Cardiac muscle cell (in vitro differentiated cells and primary cell): ENCODE measurements at regions not wholly inside any gene's neighbourhood (a gene's known extent, or its start where the extent isn't known, plus 50 kb on each side); places are given as distances from the start of the nearest gene placed in this dataset.
"Not testable (repeated sequence)": the region's sequence is repeated elsewhere in the genome, so short reads cannot be mapped to it uniquely, and the experiment has no call there.

Experiments
- DNase-seq, 2 donors: peaks; one replicate each; pipeline versions ENCODE4 v3.0.0 to v3.0.0-alpha.2; 2010 to 2017; ENCODE audit warnings: low read depth in 1 of 2, low spot score in 1 of 2
- H3K27ac ChIP-seq: fragments of 200-600 bp; sonication (generic); 2 replicates; pipeline ENCODE4 v1.5.1; 2016
- H3K27me3 ChIP-seq: fragments of 200-600 bp; sonication (generic); 2 replicates; pipeline ENCODE4 v1.6.0; 2016; ENCODE audit warnings: control low read depth
- H3K36me3 ChIP-seq: fragments of 200-600 bp; sonication (generic); 2 replicates; pipeline ENCODE4 v1.5.1; 2016; ENCODE audit warnings: control low read depth
- H3K4me1 ChIP-seq: fragments of 200-600 bp; sonication (generic); 2 replicates; pipeline ENCODE4 v1.8.1; 2017; ENCODE audit warnings: low read depth, mild to moderate bottlenecking, mixed run types
- H3K4me3 ChIP-seq: fragments of 200-600 bp; sonication (generic); 2 replicates; pipeline ENCODE4 v1.5.1; 2016; ENCODE audit warnings: mild to moderate bottlenecking
- H3K9me3 ChIP-seq: fragments of 200-600 bp; sonication (generic); 2 replicates; pipeline ENCODE4 v1.5.1; 2017; ENCODE audit warnings: low read depth, mild to moderate bottlenecking, control low read depth
- TF ChIP-seq, protein P1 (sequence below): IDR thresholded peaks from 2 replicates; pipeline ENCODE4 v1.5.1; 2012; ENCODE audit warnings: low read depth, mild to moderate bottlenecking, low read length

DNA sequence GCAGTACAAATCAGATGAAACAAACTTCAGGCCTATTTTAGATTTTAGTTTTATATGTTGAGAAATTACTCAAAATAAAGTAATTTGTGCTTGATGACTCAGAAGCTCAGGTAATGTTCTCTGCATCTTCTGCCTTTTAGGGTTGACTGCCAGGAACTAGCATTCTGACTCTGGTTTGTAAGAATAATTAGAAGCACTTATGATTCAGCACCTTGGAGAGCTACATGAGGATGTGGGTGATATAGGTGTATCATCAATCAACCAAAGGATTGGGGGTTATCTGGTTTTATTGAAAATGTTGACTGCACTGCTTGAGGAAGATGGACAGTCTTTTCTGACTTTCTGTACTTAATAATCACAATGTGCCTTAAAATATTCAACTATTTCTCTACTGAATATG, 118.7 kb upstream of the SGCD start:
- TF ChIP-seq, protein P1, sequence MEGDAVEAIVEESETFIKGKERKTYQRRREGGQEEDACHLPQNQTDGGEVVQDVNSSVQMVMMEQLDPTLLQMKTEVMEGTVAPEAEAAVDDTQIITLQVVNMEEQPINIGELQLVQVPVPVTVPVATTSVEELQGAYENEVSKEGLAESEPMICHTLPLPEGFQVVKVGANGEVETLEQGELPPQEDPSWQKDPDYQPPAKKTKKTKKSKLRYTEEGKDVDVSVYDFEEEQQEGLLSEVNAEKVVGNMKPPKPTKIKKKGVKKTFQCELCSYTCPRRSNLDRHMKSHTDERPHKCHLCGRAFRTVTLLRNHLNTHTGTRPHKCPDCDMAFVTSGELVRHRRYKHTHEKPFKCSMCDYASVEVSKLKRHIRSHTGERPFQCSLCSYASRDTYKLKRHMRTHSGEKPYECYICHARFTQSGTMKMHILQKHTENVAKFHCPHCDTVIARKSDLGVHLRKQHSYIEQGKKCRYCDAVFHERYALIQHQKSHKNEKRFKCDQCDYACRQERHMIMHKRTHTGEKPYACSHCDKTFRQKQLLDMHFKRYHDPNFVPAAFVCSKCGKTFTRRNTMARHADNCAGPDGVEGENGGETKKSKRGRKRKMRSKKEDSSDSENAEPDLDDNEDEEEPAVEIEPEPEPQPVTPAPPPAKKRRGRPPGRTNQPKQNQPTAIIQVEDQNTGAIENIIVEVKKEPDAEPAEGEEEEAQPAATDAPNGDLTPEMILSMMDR: no peak
- no peak overlapping the region for H3K27ac ChIP-seq
- no peaks in the 10 kb centered on the region for H3K9me3 ChIP-seq
- H3K27me3 ChIP-seq: no peaks in the 10 kb centered on the region
- DNase-seq: peak; percentile 4 to 78
- H3K4me3 ChIP-seq: no peak overlapping the region
- no peaks in the 10 kb centered on the region for H3K36me3 ChIP-seq
- H3K4me1 ChIP-seq: no peaks in the 10 kb centered on the region

DNA sequence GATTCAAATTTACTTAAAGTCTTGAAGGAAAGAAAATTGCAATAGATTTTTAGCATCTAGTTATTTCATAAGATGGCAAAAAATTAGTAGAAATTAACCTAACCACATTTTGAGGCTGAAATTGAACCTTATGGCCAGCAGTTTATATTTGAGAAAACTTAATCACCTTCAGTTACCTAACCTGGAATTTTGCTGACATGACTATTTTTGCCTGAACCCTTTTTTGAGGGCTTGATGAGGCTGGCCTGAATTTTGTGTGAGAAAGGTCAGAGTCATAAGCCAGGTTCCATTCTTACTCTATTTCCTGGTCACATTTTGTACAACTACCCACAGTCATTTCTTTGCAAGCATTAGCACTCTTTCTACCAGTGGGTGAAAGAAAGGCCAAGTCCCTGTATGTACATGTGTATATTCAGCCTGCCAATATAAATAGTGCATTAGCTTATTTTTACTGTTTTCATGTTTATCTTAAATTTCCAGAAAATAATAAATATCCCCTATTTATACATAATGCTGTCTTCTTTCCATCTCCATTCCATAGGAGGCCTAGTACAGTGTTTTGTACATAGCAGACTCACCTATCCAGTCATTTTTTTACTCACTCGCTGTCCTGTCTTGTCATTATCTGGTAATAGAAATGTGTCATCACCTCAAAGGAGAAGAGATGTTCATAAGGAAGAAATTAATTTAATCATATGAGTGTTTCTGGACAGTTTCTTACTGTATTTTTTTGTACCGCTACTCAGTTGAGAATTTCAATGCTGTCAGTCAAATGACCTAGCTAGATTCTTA, 108.4 kb upstream of the SGCD start:
- TF ChIP-seq, protein P1: no peak
- DNase-seq: no peak
- no peaks in the 10 kb centered on the region for H3K27me3 ChIP-seq
- no peak overlapping the region for H3K27ac ChIP-seq
- H3K36me3 ChIP-seq: no peaks in the 10 kb centered on the region
- H3K9me3 ChIP-seq: no peaks in the 10 kb centered on the region
- no peak overlapping the region for H3K4me3 ChIP-seq
- peaks cover 13% of the 10 kb centered on the region for H3K4me1 ChIP-seq

DNA sequence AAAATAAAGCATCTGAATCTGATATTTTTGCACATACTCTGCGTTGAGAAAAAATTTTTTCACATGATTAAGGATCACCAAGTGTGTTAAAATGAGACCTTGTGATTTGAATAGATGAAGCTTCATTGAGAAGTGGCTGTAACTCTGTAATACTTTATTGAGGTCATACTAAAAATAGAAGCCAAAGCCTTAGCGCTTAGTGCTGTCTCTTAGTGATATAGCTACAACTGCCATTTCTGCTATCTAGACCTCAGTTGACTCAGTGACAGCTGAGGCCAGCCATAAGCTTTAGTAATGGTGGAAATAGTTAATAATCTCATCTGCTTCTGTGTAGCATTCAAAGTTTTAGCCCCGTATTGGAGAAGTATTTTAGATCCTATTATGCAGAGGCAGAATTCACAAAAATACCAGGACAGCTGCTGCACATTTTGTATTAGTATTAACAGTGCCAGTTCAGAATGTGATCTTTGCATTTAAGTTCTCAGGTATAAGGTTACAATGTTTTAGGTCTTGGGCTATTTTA, 107.4 kb upstream of the SGCD start:
- H3K4me3 ChIP-seq: no peak overlapping the region
- H3K4me1 ChIP-seq: peaks cover 15% of the 10 kb centered on the region
- H3K27me3 ChIP-seq: no peaks in the 10 kb centered on the region
- TF ChIP-seq, protein P1: no peak
- DNase-seq: peak in 1 of 2 donors; percentile 28
- peak overlapping the region; percentile 6 for H3K27ac ChIP-seq
- H3K36me3 ChIP-seq: no peaks in the 10 kb centered on the region
- H3K9me3 ChIP-seq: no peaks in the 10 kb centered on the region

DNA sequence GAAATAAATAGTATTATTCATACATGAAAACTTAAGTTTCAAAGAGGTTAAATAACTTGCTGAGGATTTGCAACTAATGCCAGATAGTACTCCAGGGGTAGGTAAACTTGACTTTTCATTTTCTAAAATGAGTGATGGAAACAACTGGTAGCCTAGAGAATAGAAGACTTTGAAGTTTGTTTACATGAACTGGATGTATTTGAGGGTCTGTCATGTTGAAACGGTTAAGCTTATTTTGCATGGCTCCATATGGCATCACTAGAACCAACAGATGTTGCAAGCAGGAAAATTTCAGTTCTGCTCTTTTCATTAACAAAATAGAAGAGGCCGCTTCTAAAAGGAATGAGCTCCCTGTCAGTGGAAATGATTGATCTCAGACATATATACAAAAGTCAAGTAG, 105.1 kb upstream of the SGCD start:
- Histone ChIP-seq H3K4me3 (no peak overlapping the region), H3K4me1 (peaks cover 15% of the 10 kb centered on the region), H3K9me3 (no peaks in the 10 kb centered on the region), H3K27me3 (no peaks in the 10 kb centered on the region), H3K36me3 (no peaks in the 10 kb centered on the region), H3K27ac (no peak overlapping the region)
- TF ChIP-seq, protein P1: no peak
- DNase-seq: no peak

DNA sequence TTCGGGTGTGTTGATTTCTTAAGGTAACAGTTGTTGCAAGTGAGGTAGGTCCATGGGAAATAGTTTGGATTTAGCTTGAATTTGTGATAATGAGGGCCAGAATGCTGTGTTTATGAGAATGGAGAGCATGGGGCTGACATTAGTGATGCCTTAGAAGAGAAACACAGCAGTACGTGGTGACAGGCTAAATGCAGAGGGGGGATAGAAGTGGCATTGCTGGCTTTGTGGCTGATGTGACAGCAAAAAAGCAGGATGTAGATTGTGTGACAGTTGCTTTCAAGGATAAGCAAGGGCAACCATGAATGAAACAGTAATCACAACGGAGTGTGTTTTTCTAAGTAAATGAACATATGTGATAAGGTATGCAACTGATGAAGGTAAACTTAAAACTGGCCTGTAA, 103.4 kb upstream of the SGCD start:
- peaks cover 15% of the 10 kb centered on the region for H3K4me1 ChIP-seq
- no peak overlapping the region for H3K4me3 ChIP-seq
- TF ChIP-seq, protein P1: no peak
- no peak overlapping the region for H3K27ac ChIP-seq
- H3K36me3 ChIP-seq: no peaks in the 10 kb centered on the region
- DNase-seq: peak in 1 of 2 donors; percentile 3
- H3K9me3 ChIP-seq: no peaks in the 10 kb centered on the region
- no peaks in the 10 kb centered on the region for H3K27me3 ChIP-seq

DNA sequence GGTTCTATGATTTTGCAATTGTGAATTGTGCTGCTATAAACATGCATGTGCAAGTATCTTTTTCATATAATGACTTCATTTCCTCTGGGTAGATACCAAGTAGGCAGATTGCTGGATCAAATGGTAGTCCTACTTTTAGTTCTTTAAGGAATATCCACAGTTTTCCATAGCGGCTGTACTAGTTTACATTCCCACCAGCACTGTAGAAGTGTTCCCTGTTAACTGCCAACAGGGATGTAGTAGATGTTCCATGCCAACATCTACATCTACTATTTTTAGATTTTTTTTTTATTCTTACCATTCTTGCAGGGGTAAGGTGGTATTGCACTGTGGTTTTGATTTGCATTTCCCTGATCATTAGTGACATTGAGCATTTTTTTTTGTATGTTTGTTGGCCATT, 100.5 kb upstream of the SGCD start:
- not testable (repeated sequence) for DNase-seq, H3K27me3 ChIP-seq

More for the DNA sequence above, 100.5 kb upstream of the SGCD start:
- H3K27ac ChIP-seq, H3K36me3 ChIP-seq, H3K4me1 ChIP-seq, H3K4me3 ChIP-seq, H3K9me3 ChIP-seq: not testable (repeated sequence)
